Transverse colon (tissue), 4 donors: ENCODE measurements at regions not wholly inside any gene's neighbourhood (a gene's known extent, or its start where the extent isn't known, plus 50 kb on each side); places are given as distances from the start of the nearest gene placed in this dataset.

Source experiments
- DNase-seq: peaks from one replicate; pipeline ENCODE4 v3.0.0-alpha.2; 2019
- H3K27ac ChIP-seq, 4 donors: fragments of 200-600 bp; sonication (generic); 2 replicates each; pipeline ENCODE4 v1.5.1; 2016 to 2018; ENCODE audit warnings: inconsistent platforms in 4 of 4
- H3K27me3 ChIP-seq: fragments of 200-600 bp; sonication (generic); 2 replicates; pipeline ENCODE4 v1.5.1; 2017; ENCODE audit warnings: inconsistent platforms
- H3K36me3 ChIP-seq, 4 donors: fragments of 200-600 bp; sonication (generic); 2 replicates each; pipeline ENCODE4 v1.5.1; 2017 to 2019; ENCODE audit warnings: inconsistent platforms in 4 of 4
- H3K4me1 ChIP-seq, 4 donors: fragments of 200-600 bp; sonication (generic); 2 replicates each; pipeline ENCODE4 v1.5.1; 2017 to 2020; ENCODE audit warnings: inconsistent platforms in 4 of 4
- H3K4me3 ChIP-seq, 4 donors: fragments of 200-600 bp; sonication (generic); 1 replicate in 1 of 4; 2 replicates in 3 of 4; pipeline versions ENCODE4 v1.5.1 to v1.6.1; 2017 to 2019; ENCODE audit warnings: inconsistent platforms in 4 of 4
- H3K9me3 ChIP-seq, 2 donors: fragments of 200-600 bp; sonication (generic); 2 replicates each; pipeline ENCODE4 v1.5.1; 2017 to 2019; ENCODE audit warnings: inconsistent platforms in 2 of 2
- EP300 ChIP-seq: sonication (generic); formaldehyde crosslinking; IDR thresholded peaks from one replicate; pipeline ENCODE4 v1.6.1; 2017; ENCODE audit warnings: antibody characterized with exemption, low read depth
- POLR2A ChIP-seq: fragments of 450-650 bp; IDR thresholded peaks from one replicate; pipeline ENCODE4 v1.6.1; 2016; ENCODE audit warnings: antibody characterized with exemption, mild to moderate bottlenecking, moderate library complexity
- POLR2AphosphoS5 ChIP-seq, 3 donors: sonication (generic); formaldehyde crosslinking; IDR thresholded peaks; one replicate each; pipeline ENCODE4 v1.6.1; 2016; ENCODE audit warnings: antibody characterized with exemption in 3 of 3
- WGBS, 2 donors: methylation state at CpG; one replicate each; pipeline ENCODE4 v1.1.5; 2018; ENCODE audit warnings: low coverage in 1 of 2; 5-methylcytosine and 5-hydroxymethylcytosine counted together
- in situ Hi-C, 4 donors: fragments of 200-750 bp; cut with MboI; loops; one replicate each; pipeline versions ENCODE4 v1.15.0 to v1.15.1; 2017; ENCODE audit warnings: low sequenced_read_pairs in 3 of 4, low pct_ligation_motif_present in 1 of 4, low pct_unique_long_range_greater_than_20kb in 1 of 4
- intact Hi-C: fragments of 100-400 bp; cut with DNase I; formaldehyde crosslinking; loops from one replicate; pipeline ENCODE4 v1.15.1; 2023; ENCODE audit warnings: low total_unique reads
- TF ChIP-seq, protein P1 (sequence below), 5 experiments: fragments of 200-600 bp in 3 of 5; fragments of 450-650 bp in 2 of 5; sonication (generic) in 3 of 5; IDR thresholded peaks; 1 replicate in 2 of 5; 2 replicates in 3 of 5; pipeline ENCODE4 v1.5.1; 2016 to 2017; ENCODE audit warnings: antibody characterized with exemption in 5 of 5, inconsistent platforms in 3 of 5, mild to moderate bottlenecking in 2 of 5, moderate library complexity in 1 of 5

GRCh38 chr1:163826500-163826899 lies 504.7 kb downstream of the NUF2 start:
- in situ Hi-C loops (no loop called here), intact Hi-C loops (no loop called here)
- H3K27me3 ChIP-seq, result no peaks in the 10 kb centered on the region
- H3K4me3 ChIP-seq, result no peak overlapping the region
- no peaks in the 10 kb centered on the region for H3K36me3 ChIP-seq
- DNase-seq, result no peak
- no peaks in the 10 kb centered on the region for H3K9me3 ChIP-seq
- 50 to 56% methylated on average over 3 of the region's 3 CpGs for WGBS, 2 donors
- H3K4me1 ChIP-seq, result no peaks in the 10 kb centered on the region
- no peak overlapping the region for H3K27ac ChIP-seq
- TF ChIP-seq, protein P1, sequence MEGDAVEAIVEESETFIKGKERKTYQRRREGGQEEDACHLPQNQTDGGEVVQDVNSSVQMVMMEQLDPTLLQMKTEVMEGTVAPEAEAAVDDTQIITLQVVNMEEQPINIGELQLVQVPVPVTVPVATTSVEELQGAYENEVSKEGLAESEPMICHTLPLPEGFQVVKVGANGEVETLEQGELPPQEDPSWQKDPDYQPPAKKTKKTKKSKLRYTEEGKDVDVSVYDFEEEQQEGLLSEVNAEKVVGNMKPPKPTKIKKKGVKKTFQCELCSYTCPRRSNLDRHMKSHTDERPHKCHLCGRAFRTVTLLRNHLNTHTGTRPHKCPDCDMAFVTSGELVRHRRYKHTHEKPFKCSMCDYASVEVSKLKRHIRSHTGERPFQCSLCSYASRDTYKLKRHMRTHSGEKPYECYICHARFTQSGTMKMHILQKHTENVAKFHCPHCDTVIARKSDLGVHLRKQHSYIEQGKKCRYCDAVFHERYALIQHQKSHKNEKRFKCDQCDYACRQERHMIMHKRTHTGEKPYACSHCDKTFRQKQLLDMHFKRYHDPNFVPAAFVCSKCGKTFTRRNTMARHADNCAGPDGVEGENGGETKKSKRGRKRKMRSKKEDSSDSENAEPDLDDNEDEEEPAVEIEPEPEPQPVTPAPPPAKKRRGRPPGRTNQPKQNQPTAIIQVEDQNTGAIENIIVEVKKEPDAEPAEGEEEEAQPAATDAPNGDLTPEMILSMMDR (IDR thresholded peaks at IDR 0.05), result no peak
- TF ChIP-seq POLR2A (no peak), EP300 (no peak), POLR2AphosphoS5 (IDR thresholded peaks at IDR 0.05) (no peak)

DNA sequence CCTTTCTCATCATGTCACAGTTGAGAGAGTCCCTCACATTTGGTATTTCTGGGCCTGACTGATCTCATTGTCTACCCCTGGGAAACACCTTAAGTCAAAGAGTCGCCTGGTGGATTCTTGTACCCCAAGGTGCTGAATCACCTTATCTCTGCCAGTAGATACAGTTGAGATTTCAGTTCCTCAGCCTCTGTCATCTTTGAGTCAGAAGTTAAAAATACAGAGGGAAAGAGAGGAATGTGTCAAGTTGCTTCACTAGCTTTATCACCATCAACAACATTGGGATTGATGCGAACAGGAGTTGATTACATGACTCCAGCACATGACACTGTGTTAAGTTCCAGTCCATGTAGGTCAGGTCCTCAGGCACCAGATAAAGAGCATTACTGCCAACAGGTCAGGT lies 513.0 kb downstream of the NUF2 start:
- Histone ChIP-seq H3K27me3 (no peaks in the 10 kb centered on the region), H3K4me3 (no peak overlapping the region), H3K9me3 (no peaks in the 10 kb centered on the region), H3K27ac (no peak overlapping the region), H3K36me3 (no peaks in the 10 kb centered on the region), H3K4me1 (no peaks in the 10 kb centered on the region)
- in situ Hi-C loops (no loop called here), intact Hi-C loops (loop anchor here (5.0 kb wide), 1 partner anchor 772 kb away; no protein-coding TSS in a partner anchor)
- TF ChIP-seq POLR2A (no peak), EP300 (no peak), POLR2AphosphoS5 (IDR thresholded peaks at IDR 0.05) (no peak)
- TF ChIP-seq, protein P1 (IDR thresholded peaks at IDR 0.05), result no peak
- no peak for DNase-seq
- 80 to 93% methylated on average over 1 to 2 of the region's 2 CpGs for WGBS, 2 donors

GRCh38 chr1:163836481-163836880 lies 514.7 kb downstream of the NUF2 start:
- Histone ChIP-seq H3K4me1 (no peaks in the 10 kb centered on the region), H3K36me3 (no peaks in the 10 kb centered on the region), H3K27me3 (no peaks in the 10 kb centered on the region), H3K9me3 (no peaks in the 10 kb centered on the region), H3K27ac (no peak overlapping the region), H3K4me3 (no peak overlapping the region)
- TF ChIP-seq POLR2A (no peak), POLR2AphosphoS5 (IDR thresholded peaks at IDR 0.05) (no peak), EP300 (no peak)
- TF ChIP-seq, protein P1 (IDR thresholded peaks at IDR 0.05), result no peak
- DNase-seq, result no peak
- in situ Hi-C loops (no loop called here), intact Hi-C loops (no loop called here)
- 87 to 100% methylated on average over 1 of the region's 1 CpG for WGBS, 2 donors

DNA sequence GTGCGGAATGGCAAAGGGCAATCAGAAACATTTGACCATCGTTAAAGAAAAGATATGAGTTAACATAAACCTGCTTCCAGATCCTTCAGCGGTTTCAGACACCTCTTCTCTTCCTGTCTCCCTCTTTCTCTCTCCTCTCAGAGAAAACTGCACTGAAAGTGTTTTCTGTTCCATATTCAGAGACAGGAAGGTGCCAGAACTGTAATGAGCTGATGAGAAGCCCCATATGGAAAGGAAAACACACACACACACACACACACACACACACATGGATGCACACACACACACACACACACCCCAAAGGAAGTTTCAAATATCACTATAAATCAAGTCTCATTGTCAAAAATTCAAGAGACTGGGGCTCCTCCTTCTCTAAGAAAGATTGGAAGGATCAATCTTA lies 515.5 kb downstream of the NUF2 start:
- Histone ChIP-seq H3K36me3 (no peaks in the 10 kb centered on the region), H3K27ac (no peak overlapping the region), H3K4me1 (peaks cover 0 to 4% (median 1%) of the 10 kb centered on the region in 4 donors), H3K4me3 (no peak overlapping the region), H3K9me3 (no peaks in the 10 kb centered on the region), H3K27me3 (no peaks in the 10 kb centered on the region)
- no peak for TF ChIP-seq POLR2AphosphoS5 (IDR thresholded peaks at IDR 0.05)
- TF ChIP-seq POLR2A, result no peak
- no peak for TF ChIP-seq EP300
- TF ChIP-seq, protein P1 (IDR thresholded peaks at IDR 0.05), result no peak
- intact Hi-C loops, result no loop called here
- in situ Hi-C loops, result no loop called here
- no peak for DNase-seq
- WGBS, 2 donors, result 80 to 82% methylated on average over 1 to 3 of the region's 3 CpGs
